IMR-90 (cell line): ENCODE measurements at regions not wholly inside any gene's neighbourhood (a gene's known extent, or its start where the extent isn't known, plus 50 kb on each side); places are given as distances from the start of the nearest gene placed in this dataset.

Source experiments
- ATAC-seq: fragments of 200-7000 bp; cut with Tn5 transposase; 2 replicates; pipeline ENCODE4 v1.9.1; 2020; ENCODE audit warnings: low read depth, mild to moderate bottlenecking, moderate library complexity
- BruUV-seq: library from RNA; stranded (reverse); fragments of 400-500 nt; replicated peaks from 2 replicates; lab custom pipeline; 2021; lab: Mats Ljungman, UMichigan
- CTCF ChIA-PET: fragments of 300-600 bp; formaldehyde crosslinking; extraction: SDS; loops from one replicate; lab custom pipeline; 2021; ENCODE audit warnings: antibody characterized with exemption; lab: Yijun Ruan, JAX
- POLR2A ChIA-PET: fragments of 300-600 bp; sonication (Branson Sonifier 250); formaldehyde crosslinking; loops from one replicate; lab custom pipeline; 2022; ENCODE audit warnings: antibody characterized with exemption; ENCODE audit not compliant: unreplicated experiment; lab: Charles Lee
- DNase-seq: peaks from one replicate; pipeline ENCODE4 v3.0.0; 2013
- H2AFZ ChIP-seq: replicated peaks from 2 replicates; pipeline ENCODE3; 2013; ENCODE audit warnings: low read length, mild to moderate bottlenecking; ENCODE audit not compliant: poor library complexity
- H2AK5ac ChIP-seq: 2 replicates; pipeline ENCODE4 v1.6.1; 2013; ENCODE audit warnings: low read depth, low read length, inconsistent platforms
- H2AK9ac ChIP-seq: replicated peaks from 2 replicates; pipeline ENCODE3; 2013; ENCODE audit warnings: mild to moderate bottlenecking, low read depth, low read length, moderate library complexity; ENCODE audit not compliant: poor library complexity
- H2BK120ac ChIP-seq: 2 replicates; pipeline ENCODE4 v1.6.1; 2013; ENCODE audit warnings: low read depth, low read length, inconsistent platforms
- H2BK15ac ChIP-seq: 3 replicates; pipeline ENCODE4 v1.6.1; 2013; ENCODE audit warnings: low read depth, low read length, inconsistent platforms
- H2BK20ac ChIP-seq: 2 replicates; pipeline ENCODE4 v1.6.1; 2013; ENCODE audit warnings: low read depth, mild to moderate bottlenecking, inconsistent platforms, low read length, moderate library complexity
- H2BK5ac ChIP-seq: 2 replicates; pipeline ENCODE4 v1.6.1; 2013; ENCODE audit warnings: mild to moderate bottlenecking, low read depth, low read length, inconsistent platforms; ENCODE audit not compliant: poor library complexity, severe bottlenecking
- H3K14ac ChIP-seq: replicated peaks from 2 replicates; pipeline ENCODE4 v1.6.1; 2013; ENCODE audit warnings: low read depth, low read length, inconsistent platforms
- H3K18ac ChIP-seq: 2 replicates; pipeline ENCODE4 v1.6.1; 2013; ENCODE audit warnings: low read depth, low read length, control low read depth
- H3K23ac ChIP-seq: 2 replicates; pipeline ENCODE4 v1.6.1; 2013; ENCODE audit warnings: low read depth, low read length, inconsistent platforms
- H3K27ac ChIP-seq: 2 replicates; pipeline ENCODE4 v1.5.1; 2013; ENCODE audit warnings: mild to moderate bottlenecking, control low read depth, low read length; ENCODE audit not compliant: insufficient read depth
- H3K27me3 ChIP-seq: 2 replicates; pipeline ENCODE4 v1.6.1; 2013; ENCODE audit warnings: low read length; ENCODE audit not compliant: control insufficient read depth, insufficient read depth
- H3K36me3 ChIP-seq: 2 replicates; pipeline ENCODE4 v1.6.1; 2013; ENCODE audit warnings: low read length, mixed read lengths; ENCODE audit not compliant: control insufficient read depth, insufficient read depth
- H3K4ac ChIP-seq: 2 replicates; pipeline ENCODE4 v1.6.1; 2013; ENCODE audit warnings: low read depth, low read length, inconsistent platforms
- H3K4me1 ChIP-seq: 2 replicates; pipeline ENCODE4 v1.6.1; 2013; ENCODE audit warnings: low read length, mixed read lengths; ENCODE audit not compliant: control insufficient read depth, insufficient read depth
- H3K4me2 ChIP-seq: 2 replicates; pipeline ENCODE4 v1.6.1; 2013; ENCODE audit warnings: low read depth, mild to moderate bottlenecking, control low read depth, low read length, moderate library complexity
- H3K4me3 ChIP-seq: 2 replicates; pipeline ENCODE4 v1.5.1; 2013; ENCODE audit warnings: low read depth, mild to moderate bottlenecking, control low read depth, low read length, moderate library complexity; ENCODE audit not compliant: insufficient read depth
- H3K56ac ChIP-seq: 2 replicates; pipeline ENCODE4 v1.6.1; 2013; ENCODE audit warnings: low read length, inconsistent platforms; ENCODE audit not compliant: insufficient read depth; ENCODE audit errors: extremely low read depth
- H3K79me1 ChIP-seq, 2 experiments: 2 replicates each; pipeline ENCODE4 v1.6.1; 2013; ENCODE audit warnings: low read length in 2 of 2, inconsistent platforms in 1 of 2, low read depth in 1 of 2
- H3K9ac ChIP-seq: 2 replicates; pipeline ENCODE4 v1.6.1; 2013; ENCODE audit warnings: low read depth, low read length, control low read depth
- H3K9me1 ChIP-seq: 2 replicates; pipeline ENCODE4 v1.6.1; 2013; ENCODE audit warnings: low read length, inconsistent platforms; ENCODE audit not compliant: insufficient read depth
- H3K9me3 ChIP-seq: 2 replicates; pipeline ENCODE4 v1.6.1; 2013; ENCODE audit warnings: low read length; ENCODE audit not compliant: control insufficient read depth, insufficient read depth
- H4K20me1 ChIP-seq: 2 replicates; pipeline ENCODE4 v1.6.1; 2013; ENCODE audit warnings: low read length, inconsistent platforms; ENCODE audit not compliant: insufficient read depth
- H4K5ac ChIP-seq: 2 replicates; pipeline ENCODE4 v1.6.1; 2013; ENCODE audit warnings: mild to moderate bottlenecking, low read depth, low read length, control low read depth
- H4K8ac ChIP-seq, 2 experiments: 2 replicates each; pipeline ENCODE4 v1.6.1; 2013; ENCODE audit warnings: low read depth in 2 of 2, low read length in 2 of 2, control low read depth in 1 of 2, inconsistent platforms in 1 of 2
- H4K91ac ChIP-seq: 2 replicates; pipeline ENCODE4 v1.6.1; 2013; ENCODE audit warnings: low read depth, low read length, inconsistent platforms; ENCODE audit not compliant: insufficient read depth
- CHD1 ChIP-seq: IDR thresholded peaks from 2 replicates; pipeline ENCODE4 v1.6.1; 2012; ENCODE audit warnings: low read depth, low read length, improper control_type of control experiment
- CTCF ChIP-seq: conservative IDR thresholded peaks from 2 replicates; pipeline ENCODE4 v1.5.1; 2012; ENCODE audit warnings: mild to moderate bottlenecking, low read depth, low read length, improper control_type of control experiment
- SMC3 ChIP-seq: fragments of 150-350 bp; IDR thresholded peaks from 2 replicates; pipeline ENCODE4 v1.6.1; 2016; ENCODE audit warnings: low read depth, mild to moderate bottlenecking, antibody characterized with exemption, low read length, moderate library complexity
- USF2 ChIP-seq: fragments of 150-350 bp; IDR thresholded peaks from 2 replicates; pipeline ENCODE4 v1.6.1; 2017; ENCODE audit warnings: mild to moderate bottlenecking, antibody characterized with exemption, low read length, low read depth
- WGBS, 2 experiments: methylation state at CpG; one replicate each; pipeline versions ENCODE4 v1.1.5 to v1.1.7; 2013; ENCODE audit warnings: missing lambda C conversion rate in 2 of 2; ENCODE audit not compliant: insufficient read length in 1 of 2; ENCODE audit errors: extremely low coverage in 2 of 2; 5-methylcytosine and 5-hydroxymethylcytosine counted together
- dilution Hi-C: fragments of 300-500 bp; cut with HindIII; formaldehyde crosslinking; loops from one replicate; pipeline ENCODE4 v1.14.3; 2018; ENCODE audit warnings: low sequenced_read_pairs; ENCODE audit not compliant: unreplicated experiment
- in situ Hi-C: fragments of 300-500 bp; cut with MboI; formaldehyde crosslinking; loops from 3 replicates; pipeline ENCODE4 v1.14.3; 2019; ENCODE audit warnings: low sequenced_read_pairs, inconsistent platforms, mixed read lengths
- intact Hi-C: fragments of 100-400 bp; cut with micrococcal nuclease; formaldehyde crosslinking; loops from 2 replicates; pipeline ENCODE4 v1.10.0; 2022

- H2BK15ac ChIP-seq = no peak overlapping the region
- no peak overlapping the region for H3K14ac ChIP-seq
- H2AFZ ChIP-seq = no peak overlapping the region
- no peaks in the 10 kb centered on the region for H3K4me1 ChIP-seq
- H3K27me3 ChIP-seq = no peaks in the 10 kb centered on the region
- WGBS, 2 experiments = no CpG with 5 or more reads among the region's 8 CpGs
- H3K36me3 ChIP-seq = no peaks in the 10 kb centered on the region
- H3K79me1 ChIP-seq = no peaks in the 10 kb centered on the region
- ChIA-PET POLR2A (no interaction called here), CTCF (no interaction called here)
- no peak overlapping the region for H3K18ac ChIP-seq
- H3K27ac ChIP-seq = no peak overlapping the region
- no peak overlapping the region for H3K4me2 ChIP-seq
- H3K9me3 ChIP-seq = peaks cover 39% of the 10 kb centered on the region
- no peak overlapping the region for H4K8ac ChIP-seq
- BruUV-seq = no TSS peak
- no peak overlapping the region for H3K4me3 ChIP-seq
- intact Hi-C loops (no loop called here), dilution Hi-C loops (no loop called here), in situ Hi-C loops (no loop called here)
- no peaks in the 10 kb centered on the region for H3K9me1 ChIP-seq
- H4K91ac ChIP-seq = no peak overlapping the region
- H2BK5ac ChIP-seq = no peak overlapping the region
- H3K4ac ChIP-seq = no peak overlapping the region
- ATAC-seq (no peak), DNase-seq (no peak)
- no peak overlapping the region for H2AK9ac ChIP-seq
- H2AK5ac ChIP-seq = no peak overlapping the region
- H3K23ac ChIP-seq = no peak overlapping the region
- no peak overlapping the region for H2BK120ac ChIP-seq
- no peak overlapping the region for H3K56ac ChIP-seq
- H3K9ac ChIP-seq = no peak overlapping the region
- H4K20me1 ChIP-seq = no peaks in the 10 kb centered on the region
- TF ChIP-seq CTCF = no peak
- TF ChIP-seq SMC3 = no peak
- no peak for TF ChIP-seq USF2
- TF ChIP-seq CHD1 = no peak
- H2BK20ac ChIP-seq = no peak overlapping the region
- no peak overlapping the region for H4K5ac ChIP-seq
These were observed 394.5 kb upstream of the IRX1 start for GRCh38 chr5:3201121-3201520.
